Mucosa of rectum (tissue), 2 donors: ENCODE measurements at regions not wholly inside any gene's neighbourhood (a gene's known extent, or its start where the extent isn't known, plus 50 kb on each side); places are given as distances from the start of the nearest gene placed in this dataset.

ENCODE experiments used
- H3K27ac ChIP-seq, 2 donors: one replicate each; pipeline ENCODE4 v1.7.0; 2013; ENCODE audit warnings: inconsistent platforms in 2 of 2, low read depth in 2 of 2, low read length in 2 of 2
- H3K27me3 ChIP-seq, 2 donors: one replicate each; pipeline ENCODE4 v1.7.0; 2013; ENCODE audit warnings: low read length in 2 of 2; ENCODE audit not compliant: control insufficient read depth in 2 of 2, insufficient read depth in 2 of 2
- H3K36me3 ChIP-seq, 2 donors: one replicate each; pipeline ENCODE4 v1.7.0; 2013; ENCODE audit warnings: low read length in 2 of 2; ENCODE audit not compliant: control insufficient read depth in 2 of 2, insufficient read depth in 2 of 2
- H3K4me1 ChIP-seq, 2 donors: one replicate each; pipeline ENCODE4 v1.7.0; 2013; ENCODE audit warnings: low read length in 2 of 2, mild to moderate bottlenecking in 1 of 2; ENCODE audit not compliant: control insufficient read depth in 2 of 2, insufficient read depth in 2 of 2
- H3K4me3 ChIP-seq, 2 donors: one replicate each; pipeline ENCODE4 v1.7.0; 2013; ENCODE audit warnings: low read length in 2 of 2
- H3K9ac ChIP-seq, 2 donors: one replicate each; pipeline ENCODE4 v1.7.0; 2013; ENCODE audit warnings: low read length in 2 of 2, low read depth in 1 of 2, mild to moderate bottlenecking in 1 of 2
- H3K9me3 ChIP-seq, 2 donors: one replicate each; pipeline ENCODE4 v1.7.0; 2013; ENCODE audit warnings: low read length in 2 of 2; ENCODE audit not compliant: control insufficient read depth in 2 of 2
- donor health status: healthy.
- donor health status: Normal muscosa, but diverticular disease.

DNA sequence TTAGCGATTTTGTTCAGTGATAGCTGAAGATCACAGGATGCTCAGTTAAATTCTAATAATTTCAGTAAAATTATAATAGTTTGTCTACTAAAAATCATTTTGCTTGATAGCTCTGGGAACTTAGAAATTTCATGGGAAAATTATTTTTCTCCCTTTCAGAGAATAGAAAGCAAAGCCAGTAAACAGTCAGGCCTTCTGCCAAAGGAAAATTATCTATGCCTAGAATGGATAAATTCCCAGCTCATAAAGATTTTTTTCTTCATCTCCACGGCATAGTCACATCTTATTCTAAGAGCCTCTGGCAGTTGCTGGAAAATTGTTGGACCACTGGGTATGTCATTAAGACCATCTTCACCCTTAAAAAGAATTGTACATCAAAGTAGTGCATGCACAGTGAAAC is 169.6 kb upstream of the ANO3 start:
- H3K27me3 ChIP-seq: no peaks in the 10 kb centered on the region
- H3K4me1 ChIP-seq: no peaks in the 10 kb centered on the region

DNA sequence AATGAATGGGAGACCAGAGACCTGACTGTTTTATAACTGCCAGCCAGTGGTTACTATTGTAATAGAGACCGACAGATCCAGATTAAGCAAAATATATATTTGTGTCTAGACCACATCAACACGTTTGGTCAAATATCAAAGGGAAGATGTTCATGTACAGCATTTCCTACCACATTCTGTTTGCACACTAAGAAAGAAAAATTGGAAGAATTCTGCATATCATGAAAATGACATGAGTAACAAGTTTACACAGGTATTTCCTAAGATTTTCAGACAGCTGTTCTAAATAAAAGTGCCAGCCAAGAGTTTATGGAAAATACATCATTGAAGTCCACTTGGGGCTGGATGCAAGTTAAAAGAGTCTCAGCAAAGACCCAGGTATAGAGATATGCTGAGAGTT is 145.5 kb upstream of the ANO3 start:
- Histone ChIP-seq H3K4me3 (no peak overlapping the region), H3K9me3 (no peaks in the 10 kb centered on the region), H3K9ac (no peak overlapping the region), H3K27me3 (no peaks in the 10 kb centered on the region), H3K36me3 (no peaks in the 10 kb centered on the region), H3K27ac (no peak overlapping the region), H3K4me1 (no peaks in the 10 kb centered on the region)

More for the DNA sequence above, 169.6 kb upstream of the ANO3 start:
- Histone ChIP-seq H3K27ac (no peak overlapping the region), H3K36me3 (no peaks in the 10 kb centered on the region), H3K9me3 (no peaks in the 10 kb centered on the region), H3K9ac (no peak overlapping the region), H3K4me3 (no peak overlapping the region)

DNA sequence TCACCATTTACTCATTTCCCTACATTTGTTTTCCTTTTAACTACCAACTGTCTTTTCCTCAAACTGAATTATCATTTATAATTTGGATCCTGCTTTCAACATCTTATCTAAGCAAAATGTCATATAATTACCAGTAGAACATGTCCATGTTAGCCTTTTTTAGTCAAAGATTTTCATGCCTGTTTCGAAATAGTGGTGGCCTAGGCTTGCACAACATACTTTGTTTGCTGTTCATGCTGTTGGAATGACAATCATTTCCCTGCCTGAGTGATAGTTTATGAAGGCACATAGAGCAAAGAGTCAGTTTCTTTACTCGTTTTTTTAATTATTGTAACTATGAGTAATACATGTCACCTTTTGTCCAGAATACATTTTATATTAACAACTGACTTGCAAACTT is 144.3 kb upstream of the ANO3 start:
- Histone ChIP-seq H3K27ac (no peak overlapping the region), H3K9ac (no peak overlapping the region), H3K36me3 (no peaks in the 10 kb centered on the region), H3K4me1 (no peaks in the 10 kb centered on the region), H3K9me3 (no peaks in the 10 kb centered on the region), H3K4me3 (no peak overlapping the region), H3K27me3 (no peaks in the 10 kb centered on the region)

DNA sequence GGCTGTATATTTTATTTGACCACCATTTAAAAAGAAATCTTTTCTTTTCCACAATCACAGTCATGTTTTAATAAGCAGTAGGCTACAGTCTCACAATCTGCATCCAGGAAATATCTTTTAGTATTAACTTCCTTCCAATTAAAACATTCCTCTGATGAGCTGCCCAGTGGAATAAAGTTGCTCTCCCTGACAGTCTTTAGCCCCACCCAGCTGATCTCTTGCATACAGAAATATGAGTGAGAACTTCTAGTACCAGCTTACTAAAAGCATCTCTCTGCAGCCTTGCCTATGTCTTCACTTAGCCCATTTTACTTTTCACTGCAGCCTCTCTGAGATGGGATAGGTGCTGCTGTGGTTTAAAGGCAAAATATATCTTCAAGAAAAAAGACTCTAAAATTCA is 143.4 kb upstream of the ANO3 start:
- no peak overlapping the region for H3K9ac ChIP-seq
- no peaks in the 10 kb centered on the region for H3K27me3 ChIP-seq
- no peaks in the 10 kb centered on the region for H3K4me1 ChIP-seq
- H3K4me3 ChIP-seq: no peak overlapping the region
- no peak overlapping the region for H3K27ac ChIP-seq
- H3K9me3 ChIP-seq: no peaks in the 10 kb centered on the region
- no peaks in the 10 kb centered on the region for H3K36me3 ChIP-seq

DNA sequence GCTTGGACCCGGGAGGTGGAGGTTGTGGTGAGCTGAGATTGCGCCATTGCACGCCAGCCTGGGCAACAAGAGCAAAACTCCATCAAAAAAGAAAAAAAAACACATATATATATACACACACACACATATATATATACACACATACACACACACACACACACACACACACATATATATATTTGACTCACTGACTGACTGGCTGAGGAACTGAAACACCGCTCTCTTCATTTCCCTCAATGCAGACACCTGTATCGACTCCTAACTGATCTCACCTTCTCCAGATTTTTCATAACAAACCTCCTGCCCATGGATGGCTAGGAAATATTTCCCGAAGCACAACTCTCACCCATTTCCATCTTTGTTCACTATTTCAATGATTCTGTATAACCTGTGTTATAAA is 140.7 kb upstream of the ANO3 start:
- H3K4me1 ChIP-seq: no peaks in the 10 kb centered on the region
- H3K9me3 ChIP-seq: no peaks in the 10 kb centered on the region
- H3K4me3 ChIP-seq: no peak overlapping the region
- no peak overlapping the region for H3K27ac ChIP-seq
- H3K27me3 ChIP-seq: no peaks in the 10 kb centered on the region
- H3K36me3 ChIP-seq: no peaks in the 10 kb centered on the region
- no peak overlapping the region for H3K9ac ChIP-seq

DNA sequence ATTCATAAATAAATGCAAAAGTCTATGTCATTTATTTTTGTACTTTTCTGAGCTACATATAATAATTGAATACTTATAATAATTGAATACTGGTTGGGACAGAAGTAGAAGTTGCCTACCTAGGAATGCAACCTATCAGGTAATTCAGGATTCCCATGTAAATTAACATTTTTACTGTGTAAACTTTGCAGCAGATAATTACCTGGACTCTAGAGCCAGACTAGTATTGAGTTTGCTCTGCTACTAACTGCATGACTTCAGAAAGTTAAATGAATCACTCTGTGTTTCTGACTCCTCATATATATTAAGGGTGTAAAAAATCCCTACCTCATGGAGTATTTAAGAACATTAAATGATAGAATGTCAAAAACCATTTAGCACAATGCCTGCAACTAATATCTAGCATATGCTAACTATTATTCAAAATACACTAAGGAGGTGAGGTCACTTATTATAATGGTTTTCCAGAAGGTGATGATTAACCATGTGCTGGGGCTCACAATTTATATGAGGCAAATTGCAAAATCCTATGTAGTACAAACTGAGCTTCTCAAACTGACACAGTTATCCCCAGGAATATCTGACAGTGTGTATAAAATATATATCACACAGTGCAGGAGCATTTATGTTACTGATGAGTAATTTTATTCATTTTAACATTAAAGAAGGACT is 138.1 kb upstream of the ANO3 start:
- H3K36me3 ChIP-seq: no peaks in the 10 kb centered on the region
- no peaks in the 10 kb centered on the region for H3K27me3 ChIP-seq
- no peak overlapping the region for H3K9ac ChIP-seq
- H3K9me3 ChIP-seq: no peaks in the 10 kb centered on the region
- no peak overlapping the region for H3K4me3 ChIP-seq
- H3K4me1 ChIP-seq: no peaks in the 10 kb centered on the region
- no peak overlapping the region for H3K27ac ChIP-seq

DNA sequence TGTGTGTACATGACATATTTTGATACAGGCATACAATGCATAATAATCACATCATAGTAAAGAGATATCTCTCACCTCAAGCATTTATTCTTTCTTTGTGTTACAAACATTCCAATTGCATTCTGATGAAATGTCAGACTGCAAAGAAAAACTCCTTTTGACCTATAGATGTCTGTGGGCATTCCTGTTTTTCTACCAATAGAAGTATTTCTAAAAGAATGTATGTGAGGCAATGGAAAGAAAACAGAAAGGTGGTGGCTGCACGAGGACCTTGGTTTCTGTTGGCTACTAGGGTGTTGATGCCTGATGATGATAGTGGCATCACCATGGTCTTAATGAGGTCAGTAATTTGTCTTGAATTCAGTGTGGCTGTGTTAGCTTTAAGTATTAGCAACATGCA is 137.0 kb upstream of the ANO3 start:
- H3K27ac ChIP-seq: no peak overlapping the region
- no peaks in the 10 kb centered on the region for H3K27me3 ChIP-seq
- no peaks in the 10 kb centered on the region for H3K4me1 ChIP-seq
- no peak overlapping the region for H3K4me3 ChIP-seq
- H3K9ac ChIP-seq: no peak overlapping the region
- no peaks in the 10 kb centered on the region for H3K9me3 ChIP-seq
- H3K36me3 ChIP-seq: no peaks in the 10 kb centered on the region

DNA sequence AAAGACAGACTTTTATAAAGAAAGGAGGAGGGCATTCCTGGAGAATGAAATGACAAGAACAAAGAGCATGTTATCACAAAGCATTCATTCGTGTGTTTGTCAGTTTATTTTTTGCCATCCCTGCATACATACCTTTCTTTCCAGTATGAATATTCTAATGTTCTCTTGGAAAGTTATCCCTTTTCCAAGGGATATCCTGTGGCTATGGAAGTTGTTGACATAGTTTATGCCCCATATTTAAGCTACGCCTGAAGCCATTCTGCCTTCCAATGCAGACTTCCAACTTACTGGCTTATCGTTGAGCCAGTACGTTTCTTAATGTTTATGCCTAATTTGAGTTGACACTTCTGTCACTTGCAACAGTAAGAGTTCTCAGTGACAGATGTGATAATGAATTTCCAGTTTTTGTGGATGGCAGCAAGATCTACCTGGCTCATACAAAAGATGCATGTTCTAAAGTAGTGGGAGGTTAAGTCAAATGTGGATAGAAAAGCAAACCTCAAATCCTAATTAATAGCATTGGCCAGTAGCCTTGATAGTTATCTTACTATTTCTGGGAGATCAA is 133.3 kb upstream of the ANO3 start:
- H3K9ac ChIP-seq: no peak overlapping the region
- H3K4me3 ChIP-seq: no peak overlapping the region
- H3K4me1 ChIP-seq: no peaks in the 10 kb centered on the region
- H3K27ac ChIP-seq: no peak overlapping the region
- no peaks in the 10 kb centered on the region for H3K27me3 ChIP-seq
- no peaks in the 10 kb centered on the region for H3K36me3 ChIP-seq
- no peaks in the 10 kb centered on the region for H3K9me3 ChIP-seq

DNA sequence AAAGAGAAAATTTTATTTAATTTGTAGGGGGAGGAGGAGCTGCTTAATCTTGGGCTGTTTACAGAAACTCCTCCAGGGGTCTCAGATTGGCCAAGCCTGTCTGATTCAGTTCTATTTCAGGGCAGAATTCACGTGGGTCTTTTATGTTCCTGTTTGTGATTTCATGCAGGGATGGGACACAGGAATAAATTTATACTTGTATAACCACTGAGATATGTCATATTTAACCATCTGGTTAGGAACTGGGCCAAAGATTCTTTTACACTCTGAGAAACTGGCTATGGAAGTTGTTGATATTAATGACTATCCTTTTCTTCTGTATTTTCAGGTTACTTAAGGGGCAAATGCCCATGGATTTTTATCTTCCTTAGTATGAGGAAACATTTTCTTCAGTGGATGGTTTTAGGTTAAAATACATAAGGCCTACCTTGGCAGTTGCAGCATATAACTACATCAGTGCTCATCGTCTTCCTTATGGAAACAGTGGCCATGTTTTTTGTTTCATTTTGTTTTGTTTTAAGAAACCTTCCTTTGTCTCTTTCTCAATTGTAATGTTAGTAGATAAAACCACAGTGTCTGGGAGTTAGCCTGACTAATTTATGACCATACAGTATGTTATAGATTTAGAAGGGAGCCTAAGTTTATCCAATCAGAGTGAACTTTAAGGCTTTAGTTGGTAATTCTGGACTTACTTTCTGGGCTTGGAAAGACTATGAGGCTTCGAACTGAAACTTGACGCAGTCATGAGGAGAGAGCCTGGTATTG is 132.4 kb upstream of the ANO3 start:
- no peaks in the 10 kb centered on the region for H3K36me3 ChIP-seq
- no peak overlapping the region for H3K27ac ChIP-seq
- H3K4me3 ChIP-seq: no peak overlapping the region
- no peak overlapping the region for H3K9ac ChIP-seq
- H3K27me3 ChIP-seq: no peaks in the 10 kb centered on the region
- H3K9me3 ChIP-seq: no peaks in the 10 kb centered on the region
- no peaks in the 10 kb centered on the region for H3K4me1 ChIP-seq

DNA sequence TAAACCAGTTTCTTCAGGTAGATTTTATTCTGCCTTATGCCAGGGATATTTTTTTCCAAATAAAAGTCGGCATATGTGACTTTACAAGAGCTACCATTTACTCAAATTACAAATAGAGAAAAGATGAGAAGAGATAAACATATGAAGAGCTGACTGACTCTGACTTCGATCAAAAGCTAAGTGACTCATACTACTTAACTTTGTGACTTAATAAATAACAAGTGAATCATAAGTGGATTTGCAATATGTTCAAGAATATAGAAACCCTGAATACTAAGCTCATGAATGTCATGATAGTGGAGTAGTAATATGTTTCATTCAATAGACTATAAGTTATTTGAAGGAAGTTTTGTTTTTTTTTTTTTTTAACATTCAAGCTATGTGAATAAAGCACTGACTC is 130.5 kb upstream of the ANO3 start:
- Histone ChIP-seq H3K4me3 (no peak overlapping the region), H3K4me1 (no peaks in the 10 kb centered on the region), H3K36me3 (no peaks in the 10 kb centered on the region), H3K27ac (no peak overlapping the region), H3K9ac (no peak overlapping the region), H3K9me3 (no peaks in the 10 kb centered on the region), H3K27me3 (no peaks in the 10 kb centered on the region)
